ENCODE measurements at regions not wholly inside any gene's neighbourhood (a gene's known extent, or its start where the extent isn't known, plus 50 kb on each side); places are given as distances from the start of the nearest gene placed in this dataset.

DNA sequence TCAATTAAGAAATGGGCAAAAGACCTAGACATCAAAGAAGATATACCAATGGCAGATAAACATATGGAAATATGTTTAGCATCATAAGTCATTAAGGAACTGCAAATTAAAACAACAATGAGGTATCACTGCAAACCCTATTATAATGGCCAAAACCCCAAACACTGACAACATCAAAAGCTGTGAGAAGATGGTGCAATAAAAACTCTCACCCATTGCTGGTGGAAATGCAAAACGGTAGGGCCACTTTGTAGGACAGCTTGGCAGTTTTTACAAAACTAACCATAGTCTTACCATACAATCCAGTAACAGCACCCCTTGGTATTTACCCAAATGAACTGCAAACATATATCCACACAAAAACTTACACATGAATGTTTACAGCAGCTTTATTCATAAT is 213.1 kb downstream of the UBE2E3 start:
- dilution Hi-C loops (cut with HindIII; ENCODE audit: low sequenced_read_pairs, unreplicated experiment) (no loop called here), in situ Hi-C loops (cut with MboI; ENCODE audit: low sequenced_read_pairs) (no loop called here), intact Hi-C loops (cut with micrococcal nuclease) (no loop called here)
- Histone ChIP-seq H4K91ac (ENCODE audit: insufficient read depth, low read depth, low read length) (no peak overlapping the region), H3K4ac (ENCODE audit: low read depth, low read length) (no peak overlapping the region), H3K9me1 (ENCODE audit: insufficient read depth, low read length) (no peaks in the 10 kb centered on the region), H3K18ac (ENCODE audit: low read depth, low read length) (no peak overlapping the region), H3K4me2 (ENCODE audit: low read depth, low read length) (no peak overlapping the region), H4K5ac (ENCODE audit: low read depth, low read length) (no peak overlapping the region), H2BK20ac (ENCODE audit: low read depth, low read length) (no peak overlapping the region), H4K8ac (ENCODE audit: low read depth in 2 of 2, low read length in 2 of 2) (no peak overlapping the region), H3K23ac (ENCODE audit: low read depth, low read length) (no peak overlapping the region), H2BK120ac (ENCODE audit: low read depth, low read length) (no peak overlapping the region), H3K4me3 (ENCODE audit: insufficient read depth, low read depth, low read length) (no peak overlapping the region), H3K9me3 (ENCODE audit: control insufficient read depth, insufficient read depth, low read length) (no peaks in the 10 kb centered on the region), H2BK15ac (ENCODE audit: low read depth, low read length) (no peak overlapping the region), H2AK5ac (ENCODE audit: low read depth, low read length) (no peak overlapping the region), H2AFZ (replicated peaks; ENCODE audit: low read length, poor library complexity) (no peak overlapping the region), H3K14ac (replicated peaks; ENCODE audit: low read depth, low read length) (no peak overlapping the region), H3K27me3 (ENCODE audit: control insufficient read depth, insufficient read depth, low read length) (no peaks in the 10 kb centered on the region), H3K56ac (ENCODE audit: extremely low read depth, insufficient read depth, low read length) (no peak overlapping the region), H3K36me3 (ENCODE audit: control insufficient read depth, insufficient read depth, low read length) (no peaks in the 10 kb centered on the region), H3K4me1 (ENCODE audit: control insufficient read depth, insufficient read depth, low read length) (no peaks in the 10 kb centered on the region), H4K20me1 (ENCODE audit: insufficient read depth, low read length) (no peaks in the 10 kb centered on the region), H2BK5ac (ENCODE audit: low read depth, low read length, poor library complexity, severe bottlenecking) (no peak overlapping the region), H3K79me1 (ENCODE audit: low read depth in 1 of 2, low read length in 2 of 2) (no peaks in the 10 kb centered on the region), H3K27ac (ENCODE audit: insufficient read depth, low read length) (no peak overlapping the region), H3K9ac (ENCODE audit: low read depth, low read length) (no peak overlapping the region), H2AK9ac (replicated peaks; ENCODE audit: low read depth, low read length, poor library complexity) (no peak overlapping the region)
- DNase-seq (no peak), ATAC-seq (ENCODE audit: low read depth) (no peak)
- POLR2A ChIA-PET (ENCODE audit: unreplicated experiment): no interaction called here
- TF ChIP-seq MXI1 (IDR thresholded peaks at IDR 0.05; ENCODE audit: borderline replicate concordance, low read depth, low read length) (no peak), RFX5 (IDR thresholded peaks at IDR 0.05; ENCODE audit: low read depth, low read length) (no peak), FOS (IDR thresholded peaks at IDR 0.05; ENCODE audit: low read depth, low read length) (no peak), CEBPB (IDR thresholded peaks at IDR 0.05; ENCODE audit: low read depth, low read length) (no peak), POLR2A (IDR thresholded peaks at IDR 0.05; ENCODE audit: low read depth, low read length) (no peak), MAZ (IDR thresholded peaks at IDR 0.05; ENCODE audit: borderline replicate concordance, low read depth, low read length) (no peak), BHLHE40 (IDR thresholded peaks at IDR 0.05; ENCODE audit: low read depth, low read length) (no peak), SMC3 (IDR thresholded peaks at IDR 0.05; ENCODE audit: low read depth, low read length) (no peak)
- TF ChIP-seq, protein P1, sequence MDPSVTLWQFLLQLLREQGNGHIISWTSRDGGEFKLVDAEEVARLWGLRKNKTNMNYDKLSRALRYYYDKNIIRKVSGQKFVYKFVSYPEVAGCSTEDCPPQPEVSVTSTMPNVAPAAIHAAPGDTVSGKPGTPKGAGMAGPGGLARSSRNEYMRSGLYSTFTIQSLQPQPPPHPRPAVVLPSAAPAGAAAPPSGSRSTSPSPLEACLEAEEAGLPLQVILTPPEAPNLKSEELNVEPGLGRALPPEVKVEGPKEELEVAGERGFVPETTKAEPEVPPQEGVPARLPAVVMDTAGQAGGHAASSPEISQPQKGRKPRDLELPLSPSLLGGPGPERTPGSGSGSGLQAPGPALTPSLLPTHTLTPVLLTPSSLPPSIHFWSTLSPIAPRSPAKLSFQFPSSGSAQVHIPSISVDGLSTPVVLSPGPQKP (IDR thresholded peaks at IDR 0.05; ENCODE audit: borderline replicate concordance, low read depth, low read length): no peak
- CTCF ChIA-PET: no interaction called here
- WGBS, 2 experiments (ENCODE audit: extremely low coverage in 2 of 2, insufficient read length in 1 of 2): no CpG with 5 or more reads among the region's 1 CpG
- no TSS peak for BruUV-seq (replicated peaks)
